ENCODE measurements at regions not wholly inside any gene's neighbourhood (a gene's known extent, or its start where the extent isn't known, plus 50 kb on each side); places are given as distances from the start of the nearest gene placed in this dataset.

DNA sequence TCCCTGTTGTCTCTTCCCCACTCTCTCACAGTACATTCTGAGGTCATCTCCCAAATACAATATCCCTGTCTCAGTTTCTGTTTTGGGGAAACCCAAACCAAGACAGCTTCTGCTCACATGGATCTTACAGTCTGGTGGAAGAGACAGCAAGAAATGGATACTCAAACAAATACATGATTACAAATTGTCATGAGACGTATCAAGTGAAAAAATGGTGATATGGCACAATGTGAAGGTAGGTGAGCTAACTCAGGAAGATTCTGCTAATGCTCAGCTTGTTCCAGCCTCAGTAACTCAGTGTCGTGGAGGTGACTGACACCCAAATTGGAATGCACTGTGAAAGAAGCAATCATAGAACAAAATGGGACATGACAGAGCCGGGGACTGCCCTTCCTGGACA lies 68.3 kb downstream of the CHST1 start:
- no peak overlapping the region for H3K27ac Mint-ChIP-seq
- no peaks in the 10 kb centered on the region for H3K9me3 Mint-ChIP-seq
- H3K27me3 Mint-ChIP-seq (ENCODE audit: low read depth): no peaks in the 10 kb centered on the region
- no peaks in the 10 kb centered on the region for H3K36me3 Mint-ChIP-seq (ENCODE audit: low read depth)
- DNase-seq (ENCODE audit: low spot score): no peak
- no peak overlapping the region for H3K4me3 Mint-ChIP-seq (ENCODE audit: low read depth)
- no peaks in the 10 kb centered on the region for H3K4me1 Mint-ChIP-seq (ENCODE audit: low read depth)
- intact Hi-C loops (cut with micrococcal nuclease): no loop called here

GRCh38 chr11:45596571-45596970 lies 68.9 kb downstream of the CHST1 start:
- intact Hi-C loops (cut with micrococcal nuclease): no loop called here
- H3K9me3 Mint-ChIP-seq: no peaks in the 10 kb centered on the region
- H3K27ac Mint-ChIP-seq: no peak overlapping the region
- H3K36me3 Mint-ChIP-seq (ENCODE audit: low read depth): no peaks in the 10 kb centered on the region
- no peak overlapping the region for H3K4me3 Mint-ChIP-seq (ENCODE audit: low read depth)
- DNase-seq (ENCODE audit: low spot score): no peak
- no peaks in the 10 kb centered on the region for H3K4me1 Mint-ChIP-seq (ENCODE audit: low read depth)
- no peaks in the 10 kb centered on the region for H3K27me3 Mint-ChIP-seq (ENCODE audit: low read depth)

DNA sequence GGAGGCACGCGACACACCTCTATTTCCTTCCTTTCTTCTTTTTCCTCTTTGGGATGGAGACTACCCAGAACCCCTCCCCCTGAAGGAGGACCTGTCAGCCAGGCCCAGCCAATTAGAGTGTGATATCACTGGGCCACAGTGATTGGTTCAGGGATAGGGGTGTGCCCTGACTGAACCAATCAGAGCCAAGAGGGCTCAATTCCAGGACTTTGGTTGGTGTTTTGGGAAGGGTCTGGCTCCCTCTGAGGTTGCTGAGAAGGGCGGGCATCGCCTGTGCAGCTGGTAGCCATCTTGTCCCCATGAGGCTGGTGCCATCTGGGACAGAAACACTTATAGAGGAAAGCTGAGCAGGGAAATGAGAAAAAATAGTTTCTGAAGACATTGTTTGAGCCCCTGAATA lies 71.4 kb downstream of the CHST1 start:
- DNase-seq (ENCODE audit: low spot score): no peak
- Mint-ChIP-seq H3K9me3 (no peaks in the 10 kb centered on the region), H3K27me3 (ENCODE audit: low read depth) (peaks cover 2% of the 10 kb centered on the region), H3K4me1 (ENCODE audit: low read depth) (no peaks in the 10 kb centered on the region), H3K36me3 (ENCODE audit: low read depth) (no peaks in the 10 kb centered on the region), H3K4me3 (ENCODE audit: low read depth) (no peak overlapping the region), H3K27ac (no peak overlapping the region)
- intact Hi-C loops (cut with micrococcal nuclease): no loop called here

- H3K36me3 Mint-ChIP-seq (ENCODE audit: low read depth): no peaks in the 10 kb centered on the region
- no peaks in the 10 kb centered on the region for H3K4me1 Mint-ChIP-seq (ENCODE audit: low read depth)
- H3K4me3 Mint-ChIP-seq (ENCODE audit: low read depth): no peak overlapping the region
- DNase-seq (ENCODE audit: low spot score): no peak
- intact Hi-C loops (cut with micrococcal nuclease): no loop called here
- H3K27ac Mint-ChIP-seq: no peak overlapping the region
- H3K9me3 Mint-ChIP-seq: no peaks in the 10 kb centered on the region
- H3K27me3 Mint-ChIP-seq (ENCODE audit: low read depth): peaks cover 2% of the 10 kb centered on the region
Observed at GRCh38 chr11:45592636-45593035, 72.8 kb downstream of the CHST1 start.

DNA sequence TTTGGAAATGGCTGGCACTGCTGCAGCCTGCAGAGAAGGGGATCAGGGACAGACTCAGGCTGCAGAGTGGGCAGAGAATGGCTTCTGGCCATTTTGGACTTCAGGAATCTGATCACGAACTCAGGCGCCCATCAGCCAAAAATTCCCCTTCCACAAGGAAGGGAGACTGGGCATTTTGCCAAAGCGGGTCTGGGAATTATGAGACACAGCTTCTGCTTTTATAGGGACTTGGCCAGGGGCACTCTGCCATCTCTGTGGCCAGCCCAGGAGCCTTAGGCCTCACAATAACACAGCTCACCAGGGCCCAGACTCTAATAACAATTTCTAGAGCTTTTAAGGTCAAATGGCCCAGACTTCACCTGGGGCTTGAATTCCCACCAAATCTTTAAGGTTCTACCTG lies 74.7 kb downstream of the CHST1 start:
- no peak for DNase-seq (ENCODE audit: low spot score)
- peaks cover 4% of the 10 kb centered on the region for H3K27me3 Mint-ChIP-seq (ENCODE audit: low read depth)
- H3K4me1 Mint-ChIP-seq (ENCODE audit: low read depth): no peaks in the 10 kb centered on the region
- H3K4me3 Mint-ChIP-seq (ENCODE audit: low read depth): no peak overlapping the region
- intact Hi-C loops (cut with micrococcal nuclease): no loop called here
- no peaks in the 10 kb centered on the region for H3K36me3 Mint-ChIP-seq (ENCODE audit: low read depth)
- H3K27ac Mint-ChIP-seq: no peak overlapping the region
- no peaks in the 10 kb centered on the region for H3K9me3 Mint-ChIP-seq

DNA sequence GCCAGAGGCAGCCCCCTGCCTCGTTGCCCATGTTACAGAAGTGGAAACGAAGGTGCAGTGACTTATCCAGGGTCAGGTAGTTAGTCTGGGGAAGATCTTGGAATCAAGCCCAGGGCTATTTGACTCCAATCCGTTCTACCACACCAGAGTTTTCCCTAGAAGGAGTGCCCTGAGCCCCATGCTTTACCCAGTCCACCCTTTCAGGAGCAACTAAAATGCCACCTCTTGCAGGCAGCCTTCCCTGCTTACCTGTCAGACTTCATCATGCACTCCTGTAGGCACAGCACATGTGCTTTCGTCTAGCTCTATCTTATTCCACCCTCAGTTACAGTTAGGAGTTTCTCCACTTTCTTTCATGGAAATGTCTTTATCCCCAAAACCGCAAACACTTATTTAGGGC lies 80.2 kb downstream of the CHST1 start:
- Mint-ChIP-seq H3K4me1 (ENCODE audit: low read depth) (no peaks in the 10 kb centered on the region), H3K4me3 (ENCODE audit: low read depth) (no peak overlapping the region), H3K36me3 (ENCODE audit: low read depth) (no peaks in the 10 kb centered on the region), H3K27ac (no peak overlapping the region), H3K27me3 (ENCODE audit: low read depth) (peaks cover 4% of the 10 kb centered on the region), H3K9me3 (no peaks in the 10 kb centered on the region)
- intact Hi-C loops (cut with micrococcal nuclease): no loop called here
- no peak for DNase-seq (ENCODE audit: low spot score)

GRCh38 chr11:45583981-45584566 lies 81.3 kb downstream of the CHST1 start:
- Mint-ChIP-seq H3K27me3 (ENCODE audit: low read depth) (peaks cover 3% of the 10 kb centered on the region), H3K36me3 (ENCODE audit: low read depth) (no peaks in the 10 kb centered on the region), H3K4me1 (ENCODE audit: low read depth) (no peaks in the 10 kb centered on the region), H3K27ac (no peak overlapping the region), H3K4me3 (ENCODE audit: low read depth) (no peak overlapping the region), H3K9me3 (no peaks in the 10 kb centered on the region)
- intact Hi-C loops (cut with micrococcal nuclease): no loop called here
- no peak for DNase-seq (ENCODE audit: low spot score)

DNA sequence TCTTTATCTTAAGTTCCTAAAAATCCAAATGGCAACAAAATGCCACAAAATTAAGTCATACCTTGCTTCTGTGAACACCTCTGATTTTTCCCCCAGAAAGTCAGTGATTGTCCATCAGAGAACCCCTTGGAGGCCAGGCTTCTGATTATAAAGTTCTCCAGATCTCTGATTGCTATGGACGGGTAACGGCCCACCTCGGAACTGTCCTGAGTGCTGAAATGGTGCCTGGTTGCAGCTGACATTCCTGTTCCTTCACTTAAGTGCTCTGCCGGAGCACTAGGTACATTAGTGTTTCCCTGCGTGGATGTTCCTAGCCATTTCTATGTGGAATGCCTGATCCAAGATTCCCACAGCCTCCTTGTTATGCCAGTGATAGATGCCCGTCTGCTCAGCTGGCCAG lies 85.0 kb downstream of the CHST1 start:
- Mint-ChIP-seq H3K27ac (no peak overlapping the region), H3K27me3 (ENCODE audit: low read depth) (no peaks in the 10 kb centered on the region), H3K9me3 (no peaks in the 10 kb centered on the region), H3K4me3 (ENCODE audit: low read depth) (no peak overlapping the region), H3K4me1 (ENCODE audit: low read depth) (no peaks in the 10 kb centered on the region), H3K36me3 (ENCODE audit: low read depth) (no peaks in the 10 kb centered on the region)
- intact Hi-C loops (cut with micrococcal nuclease): no loop called here
- DNase-seq (ENCODE audit: low spot score): no peak

DNA sequence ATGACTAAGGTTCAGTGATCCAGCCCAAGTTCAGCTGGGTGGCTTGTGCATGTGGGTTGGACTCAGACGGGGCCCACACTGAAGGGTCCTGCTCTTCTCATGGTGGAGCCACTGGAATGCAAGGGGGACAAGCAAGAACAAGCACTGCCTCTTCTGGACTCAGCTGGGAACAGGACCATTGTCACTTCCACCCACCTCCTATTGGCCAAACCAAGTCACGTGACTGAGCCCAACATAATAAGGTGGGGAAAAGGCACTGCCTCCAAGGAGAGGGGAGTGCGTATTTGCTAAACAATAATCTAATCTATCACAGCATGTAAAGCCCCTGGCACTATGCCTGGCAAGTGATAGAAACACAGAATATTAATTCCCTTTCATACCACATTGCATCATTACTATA lies 87.1 kb downstream of the CHST1 start:
- Mint-ChIP-seq H3K9me3 (no peaks in the 10 kb centered on the region), H3K4me1 (ENCODE audit: low read depth) (no peaks in the 10 kb centered on the region), H3K36me3 (ENCODE audit: low read depth) (no peaks in the 10 kb centered on the region), H3K27ac (no peak overlapping the region), H3K27me3 (ENCODE audit: low read depth) (peaks cover 2% of the 10 kb centered on the region), H3K4me3 (ENCODE audit: low read depth) (no peak overlapping the region)
- intact Hi-C loops (cut with micrococcal nuclease): no loop called here
- no peak for DNase-seq (ENCODE audit: low spot score)

DNA sequence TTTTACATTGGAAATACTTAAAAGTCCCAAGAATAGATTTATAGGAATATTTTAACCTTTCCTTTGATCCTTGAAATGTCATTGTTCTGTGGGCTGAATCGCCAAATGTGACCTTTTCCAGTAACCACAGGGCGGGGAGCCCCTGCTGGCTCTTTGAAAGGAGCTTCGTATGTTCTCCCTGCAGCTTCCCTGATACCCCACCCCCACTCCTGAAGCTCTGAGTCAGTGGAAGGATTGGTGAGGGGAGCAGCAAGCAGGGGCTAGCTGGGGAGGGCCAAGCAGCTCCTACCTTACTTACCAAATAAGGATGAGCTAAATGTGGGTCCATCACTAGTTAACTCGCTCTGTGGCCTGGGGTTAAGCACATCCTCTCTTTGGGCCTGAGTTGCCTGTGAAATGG lies 87.7 kb downstream of the CHST1 start:
- no peaks in the 10 kb centered on the region for H3K9me3 Mint-ChIP-seq
- no peak overlapping the region for H3K27ac Mint-ChIP-seq
- intact Hi-C loops (cut with micrococcal nuclease): no loop called here
- no peak for DNase-seq (ENCODE audit: low spot score)
- H3K36me3 Mint-ChIP-seq (ENCODE audit: low read depth): no peaks in the 10 kb centered on the region
- H3K4me1 Mint-ChIP-seq (ENCODE audit: low read depth): no peaks in the 10 kb centered on the region
- no peak overlapping the region for H3K4me3 Mint-ChIP-seq (ENCODE audit: low read depth)
- peaks cover 2% of the 10 kb centered on the region for H3K27me3 Mint-ChIP-seq (ENCODE audit: low read depth)

GRCh38 chr11:45576461-45577215 lies 88.8 kb downstream of the CHST1 start:
- H3K4me1 Mint-ChIP-seq (ENCODE audit: low read depth): no peaks in the 10 kb centered on the region
- intact Hi-C loops (cut with micrococcal nuclease): no loop called here
- peaks cover 2% of the 10 kb centered on the region for H3K27me3 Mint-ChIP-seq (ENCODE audit: low read depth)
- no peak overlapping the region for H3K27ac Mint-ChIP-seq
- H3K36me3 Mint-ChIP-seq (ENCODE audit: low read depth): no peaks in the 10 kb centered on the region
- DNase-seq (ENCODE audit: low spot score): no peak
- H3K9me3 Mint-ChIP-seq: no peaks in the 10 kb centered on the region
- no peak overlapping the region for H3K4me3 Mint-ChIP-seq (ENCODE audit: low read depth)

GRCh38 chr11:45573728-45574127 lies 91.7 kb downstream of the CHST1 start:
- no peak for DNase-seq (ENCODE audit: low spot score)
- H3K9me3 Mint-ChIP-seq: no peaks in the 10 kb centered on the region
- no peak overlapping the region for H3K27ac Mint-ChIP-seq
- intact Hi-C loops (cut with micrococcal nuclease): no loop called here
- peaks cover 2% of the 10 kb centered on the region for H3K27me3 Mint-ChIP-seq (ENCODE audit: low read depth)
- H3K4me3 Mint-ChIP-seq (ENCODE audit: low read depth): no peak overlapping the region
- H3K36me3 Mint-ChIP-seq (ENCODE audit: low read depth): no peaks in the 10 kb centered on the region
- no peaks in the 10 kb centered on the region for H3K4me1 Mint-ChIP-seq (ENCODE audit: low read depth)

DNA sequence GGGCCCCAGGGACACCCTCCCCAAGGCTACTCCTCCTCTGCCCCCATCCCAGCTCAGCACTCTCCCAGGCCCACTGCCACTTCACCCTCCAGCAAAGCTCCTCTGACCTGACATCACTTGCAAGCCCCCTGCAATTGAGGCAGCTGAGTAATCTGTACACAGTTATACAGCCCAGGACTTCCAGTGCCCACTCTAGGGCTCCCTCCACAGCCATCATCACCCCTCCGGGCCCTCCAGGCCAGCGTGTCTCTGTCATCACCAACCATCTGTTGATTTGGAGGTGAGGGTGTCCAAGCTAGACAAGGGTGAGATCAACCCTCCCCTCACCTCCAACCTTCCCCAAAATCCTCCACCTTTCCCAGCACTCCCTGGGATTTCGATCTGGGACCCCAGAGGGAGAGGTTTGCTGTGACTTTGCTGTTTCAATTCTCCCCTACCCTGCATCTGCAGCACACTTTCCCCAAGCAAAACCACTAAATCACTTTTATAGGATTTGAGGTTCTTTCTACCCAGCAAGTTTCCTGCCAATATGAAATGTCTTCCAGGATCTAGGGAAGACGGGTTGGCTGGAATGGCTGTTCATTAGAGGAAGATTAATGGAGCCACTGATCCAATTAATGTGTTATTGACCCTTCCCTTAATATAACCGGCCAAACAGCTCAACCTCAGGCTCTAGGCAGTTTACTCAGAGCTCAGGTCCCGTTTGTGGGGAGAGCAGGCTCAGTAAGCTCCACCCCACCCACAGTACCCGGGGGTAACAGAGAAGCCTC lies 92.9 kb downstream of the CHST1 start:
- H3K36me3 Mint-ChIP-seq (ENCODE audit: low read depth): no peaks in the 10 kb centered on the region
- H3K27me3 Mint-ChIP-seq (ENCODE audit: low read depth): peaks cover 2% of the 10 kb centered on the region
- H3K4me3 Mint-ChIP-seq (ENCODE audit: low read depth): no peak overlapping the region
- no peak for DNase-seq (ENCODE audit: low spot score)
- no peaks in the 10 kb centered on the region for H3K9me3 Mint-ChIP-seq
- intact Hi-C loops (cut with micrococcal nuclease): no loop called here
- no peaks in the 10 kb centered on the region for H3K4me1 Mint-ChIP-seq (ENCODE audit: low read depth)
- H3K27ac Mint-ChIP-seq: no peak overlapping the region

Data from activated T-helper 2 cell treated with anti-CD3 and anti-CD28 coated beads, Interferon-gamma antibody, Interleukin-2, Interleukin-4, amounts not matched to agents 10 μg/mL and 5 μg/mL and 100 μg/mL, durations not matched to agents 14 hours and 24 hours and 36 hours (primary cell).